ENCODE measurements at regions not wholly inside any gene's neighbourhood (a gene's known extent, or its start where the extent isn't known, plus 50 kb on each side); places are given as distances from the start of the nearest gene placed in this dataset.

GRCh38 chr9:19651681-19652080, 137.2 kb downstream of the SLC24A2 start:
- in situ Hi-C loops (cut with MboI; ENCODE audit: low sequenced_read_pairs in 4 of 4) (no loop called here), intact Hi-C loops (cut with DNase I; ENCODE audit: low total_unique reads) (no loop called here)
- Histone ChIP-seq H3K4me3 (no peak overlapping the region), H3K27me3 (no peaks in the 10 kb centered on the region), H3K27ac (no peak overlapping the region), H3K9me3 (no peaks in the 10 kb centered on the region), H3K36me3 (no peaks in the 10 kb centered on the region), H3K4me1 (no peaks in the 10 kb centered on the region)
- TF ChIP-seq POLR2A (IDR thresholded peaks at IDR 0.05) (no peak), CTCF (IDR thresholded peaks at IDR 0.05 in 4 of 5, conservative IDR thresholded peaks at IDR 0.05 in 1 of 5) (no peak)
- ATAC-seq: no peak
- DNase-seq: no peak

GRCh38 chr9:19650312-19650711, 138.5 kb downstream of the SLC24A2 start:
- in situ Hi-C loops (cut with MboI; ENCODE audit: low sequenced_read_pairs in 4 of 4): no loop called here

GRCh38 chr9:19649336-19650041, 139.3 kb downstream of the SLC24A2 start:
- no peak overlapping the region for H3K27ac ChIP-seq
- no peaks in the 10 kb centered on the region for H3K27me3 ChIP-seq
- intact Hi-C loops (cut with DNase I; ENCODE audit: low total_unique reads) (no loop called here), in situ Hi-C loops (cut with MboI; ENCODE audit: low sequenced_read_pairs in 4 of 4) (no loop called here)
- no peak for ATAC-seq
- H3K9me3 ChIP-seq: no peaks in the 10 kb centered on the region
- no peak for TF ChIP-seq POLR2A (IDR thresholded peaks at IDR 0.05)
- TF ChIP-seq CTCF (IDR thresholded peaks at IDR 0.05 in 4 of 5, conservative IDR thresholded peaks at IDR 0.05 in 1 of 5): no peak
- H3K4me1 ChIP-seq: no peaks in the 10 kb centered on the region
- H3K4me3 ChIP-seq: no peak overlapping the region
- no peaks in the 10 kb centered on the region for H3K36me3 ChIP-seq
- no peak for DNase-seq

More at GRCh38 chr9:19650312-19650711, 138.5 kb downstream of the SLC24A2 start:
- TF ChIP-seq CTCF (IDR thresholded peaks at IDR 0.05 in 4 of 5, conservative IDR thresholded peaks at IDR 0.05 in 1 of 5) (no peak), POLR2A (IDR thresholded peaks at IDR 0.05) (no peak)
- no peaks in the 10 kb centered on the region for H3K36me3 ChIP-seq
- no peaks in the 10 kb centered on the region for H3K27me3 ChIP-seq
- no peak overlapping the region for H3K27ac ChIP-seq
- no peaks in the 10 kb centered on the region for H3K9me3 ChIP-seq
- no peak overlapping the region for H3K4me3 ChIP-seq
- ATAC-seq (no peak), DNase-seq (no peak)
- intact Hi-C loops (cut with DNase I; ENCODE audit: low total_unique reads): no loop called here
- no peaks in the 10 kb centered on the region for H3K4me1 ChIP-seq

GRCh38 chr9:19648672-19649071, 140.2 kb downstream of the SLC24A2 start:
- Histone ChIP-seq H3K4me1 (no peaks in the 10 kb centered on the region), H3K9me3 (no peaks in the 10 kb centered on the region), H3K27ac (no peak overlapping the region), H3K36me3 (no peaks in the 10 kb centered on the region), H3K4me3 (no peak overlapping the region), H3K27me3 (no peaks in the 10 kb centered on the region)
- ATAC-seq (no peak), DNase-seq (no peak)
- TF ChIP-seq CTCF (IDR thresholded peaks at IDR 0.05 in 4 of 5, conservative IDR thresholded peaks at IDR 0.05 in 1 of 5) (no peak), POLR2A (IDR thresholded peaks at IDR 0.05) (no peak)
- intact Hi-C loops (cut with DNase I; ENCODE audit: low total_unique reads) (no loop called here), in situ Hi-C loops (cut with MboI; ENCODE audit: low sequenced_read_pairs in 4 of 4) (no loop called here)

- H3K4me1 ChIP-seq: no peaks in the 10 kb centered on the region
- TF ChIP-seq CTCF (IDR thresholded peaks at IDR 0.05 in 4 of 5, conservative IDR thresholded peaks at IDR 0.05 in 1 of 5) (no peak), POLR2A (IDR thresholded peaks at IDR 0.05) (no peak)
- no peak overlapping the region for H3K27ac ChIP-seq
- H3K27me3 ChIP-seq: no peaks in the 10 kb centered on the region
- in situ Hi-C loops (cut with MboI; ENCODE audit: low sequenced_read_pairs in 4 of 4): no loop called here
- no peaks in the 10 kb centered on the region for H3K9me3 ChIP-seq
- ATAC-seq: no peak
- intact Hi-C loops (cut with DNase I; ENCODE audit: low total_unique reads): no loop called here
- no peaks in the 10 kb centered on the region for H3K36me3 ChIP-seq
- H3K4me3 ChIP-seq: no peak overlapping the region
- DNase-seq: no peak
Measured at GRCh38 chr9:19643875-19644274, 145.0 kb downstream of the SLC24A2 start.
